T-helper 17 cell (primary cell): ENCODE measurements at regions not wholly inside any gene's neighbourhood (a gene's known extent, or its start where the extent isn't known, plus 50 kb on each side); places are given as distances from the start of the nearest gene placed in this dataset.
"Not testable (repeated sequence)": the region's sequence is repeated elsewhere in the genome, so short reads cannot be mapped to it uniquely, and the experiment has no call there.

Experiments used
- ATAC-seq: fragments of 150-1000 bp; cut with Tn5 transposase; 2 replicates; pipeline ENCODE4 v1.10.0; 2021; ENCODE audit warnings: mild to moderate bottlenecking, moderate library complexity
- DNase-seq, 3 donors: peaks; one replicate each; pipeline versions ENCODE4 v3.0.0 to v3.0.0-alpha.2; 2020 to 2021
- H3K9me3 ChIP-seq: one replicate; pipeline ENCODE4 v1.7.0; 2013; ENCODE audit warnings: low read length, mild to moderate bottlenecking; ENCODE audit not compliant: control insufficient read depth, poor library complexity, severe bottlenecking
- H3K27ac Mint-ChIP-seq: one replicate; pipeline ENCODE4 v1.8.0; 2022; ENCODE audit warnings: mild to moderate bottlenecking, moderate library complexity, mixed read lengths
- H3K27me3 Mint-ChIP-seq: one replicate; pipeline ENCODE4 v1.8.0; 2022; ENCODE audit warnings: mixed read lengths
- H3K36me3 Mint-ChIP-seq: one replicate; pipeline ENCODE4 v1.8.0; 2022; ENCODE audit warnings: low read depth, mixed read lengths
- H3K4me1 Mint-ChIP-seq: one replicate; pipeline ENCODE4 v1.8.0; 2022; ENCODE audit warnings: mild to moderate bottlenecking, mixed read lengths
- H3K4me3 Mint-ChIP-seq: one replicate; pipeline ENCODE4 v1.8.0; 2022; ENCODE audit warnings: mild to moderate bottlenecking, moderate library complexity, mixed read lengths

DNA sequence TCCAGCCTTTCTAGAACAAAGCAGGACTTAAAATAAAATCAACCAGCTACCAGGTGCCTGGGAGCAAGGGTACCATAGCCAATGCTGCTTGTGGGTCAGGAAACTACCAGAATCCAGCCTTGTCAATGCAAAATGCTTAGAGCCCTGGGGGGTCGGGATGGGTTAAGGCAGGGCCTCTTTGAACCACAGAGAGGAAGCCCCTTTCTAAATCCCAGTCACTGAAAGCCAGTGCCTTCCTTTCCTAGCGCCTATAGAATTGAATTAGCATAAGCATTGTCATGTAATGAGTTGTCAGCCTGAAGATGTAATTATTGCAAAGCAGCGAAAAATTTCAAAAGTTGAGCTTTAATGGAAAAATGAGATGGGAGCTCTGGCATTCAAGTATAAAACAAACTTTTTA is 176.6 kb upstream of the DAB1 start:
- H3K9me3 ChIP-seq = no peaks in the 10 kb centered on the region
- DNase-seq (no peak), ATAC-seq (no peak)
- Mint-ChIP-seq H3K4me1 (no peaks in the 10 kb centered on the region), H3K4me3 (no peak overlapping the region), H3K36me3 (peaks cover 2% of the 10 kb centered on the region), H3K27ac (no peak overlapping the region), H3K27me3 (peaks cover 42% of the 10 kb centered on the region)

- Mint-ChIP-seq H3K27me3 (peaks cover 42% of the 10 kb centered on the region), H3K4me1 (no peaks in the 10 kb centered on the region), H3K4me3 (no peak overlapping the region), H3K36me3 (peaks cover 2% of the 10 kb centered on the region), H3K27ac (no peak overlapping the region)
- DNase-seq = no peak
- ATAC-seq = no peak
- H3K9me3 ChIP-seq = no peaks in the 10 kb centered on the region
Observed at GRCh38 chr1:57599236-57599994, 175.6 kb upstream of the DAB1 start.

DNA sequence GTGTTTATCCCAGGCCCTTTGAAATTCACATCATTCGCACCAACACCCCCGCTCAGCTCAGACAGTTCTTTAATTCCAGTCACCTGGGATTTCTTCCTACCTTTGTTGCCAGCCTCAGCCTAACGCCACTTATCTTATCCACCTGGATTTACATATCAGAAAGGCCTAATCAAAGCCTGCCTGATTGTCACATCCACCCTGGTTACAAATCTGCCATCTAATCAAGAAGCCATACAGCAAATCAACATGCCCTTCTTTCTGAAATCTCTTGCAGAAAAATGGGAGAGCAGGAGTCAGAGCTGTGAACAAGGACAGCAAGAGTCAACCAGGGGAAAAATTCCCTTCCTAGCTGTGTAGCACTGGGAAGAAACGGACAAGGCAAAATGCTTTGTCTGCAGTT is 173.2 kb upstream of the DAB1 start:
- DNase-seq (no peak), ATAC-seq (no peak)
- Mint-ChIP-seq H3K27me3 (peaks cover 32% of the 10 kb centered on the region), H3K27ac (no peak overlapping the region), H3K4me3 (no peak overlapping the region), H3K4me1 (no peaks in the 10 kb centered on the region), H3K36me3 (peaks cover 2% of the 10 kb centered on the region)
- no peaks in the 10 kb centered on the region for H3K9me3 ChIP-seq

DNA sequence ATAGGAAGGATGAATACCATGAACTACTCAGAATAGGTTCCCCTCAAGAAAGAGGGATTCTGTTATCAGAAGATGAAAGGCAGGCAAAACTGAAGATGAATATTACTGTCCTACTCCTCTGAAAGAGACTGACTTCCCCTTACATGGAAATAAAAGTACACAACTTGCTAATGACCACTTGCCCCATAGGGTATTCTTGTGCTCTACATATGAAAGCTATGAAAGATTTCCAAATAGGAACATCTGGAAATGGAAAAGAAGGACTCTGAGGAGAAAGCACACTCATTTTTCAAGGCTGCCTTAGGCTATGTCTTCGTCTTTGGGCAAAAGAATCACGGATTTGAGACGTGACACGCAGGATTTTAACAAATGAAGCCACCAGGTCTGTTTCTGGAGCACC is 170.1 kb upstream of the DAB1 start:
- ATAC-seq (no peak), DNase-seq (no peak)
- H3K4me1 Mint-ChIP-seq = no peaks in the 10 kb centered on the region
- no peak overlapping the region for H3K27ac Mint-ChIP-seq
- no peaks in the 10 kb centered on the region for H3K9me3 ChIP-seq
- H3K27me3 Mint-ChIP-seq = peaks cover 17% of the 10 kb centered on the region
- peaks cover 2% of the 10 kb centered on the region for H3K36me3 Mint-ChIP-seq
- no peak overlapping the region for H3K4me3 Mint-ChIP-seq

DNA sequence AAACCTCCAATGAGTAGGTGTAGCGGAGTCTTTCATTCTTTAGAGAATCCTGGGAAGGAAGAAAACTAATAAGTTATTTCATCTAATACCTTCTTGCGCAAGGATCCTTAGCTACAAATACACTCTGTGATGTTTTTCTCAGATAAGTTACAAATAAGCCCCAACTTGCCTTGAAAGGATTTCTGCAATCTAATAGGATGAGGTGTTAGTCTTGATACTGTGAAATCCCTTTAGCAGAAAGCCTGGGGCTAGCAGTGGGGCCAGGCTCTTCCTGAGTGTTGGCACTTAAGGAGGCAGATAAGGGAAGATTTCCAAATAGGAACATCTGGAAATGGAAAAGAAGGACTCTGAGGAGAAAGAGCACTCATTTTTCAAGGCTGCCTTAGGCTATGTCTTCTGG is 168.0 kb upstream of the DAB1 start:
- no peak overlapping the region for H3K27ac Mint-ChIP-seq
- H3K27me3 Mint-ChIP-seq = peaks cover 12% of the 10 kb centered on the region

DNA sequence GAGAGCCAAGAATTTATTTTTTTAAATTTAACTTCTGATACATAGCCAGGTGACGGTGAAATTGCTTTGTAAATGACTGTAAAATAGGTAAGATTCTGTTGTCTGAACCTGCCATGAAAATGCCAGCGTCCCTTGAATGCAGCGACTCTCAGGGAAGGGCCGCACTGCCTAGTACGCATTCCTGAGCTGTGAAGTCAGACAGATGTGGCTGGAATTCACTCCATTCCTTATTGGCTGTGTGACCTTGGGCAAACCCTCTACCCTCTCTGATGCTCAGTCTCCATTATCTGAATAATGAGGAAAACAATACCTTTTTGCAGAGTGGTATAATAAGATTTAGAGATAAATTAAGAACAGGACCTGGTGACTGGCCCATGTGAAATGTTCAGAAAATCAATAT is 167.1 kb upstream of the DAB1 start:
- H3K9me3 ChIP-seq = no peaks in the 10 kb centered on the region
- DNase-seq (no peak), ATAC-seq (no peak)
- peaks cover 2% of the 10 kb centered on the region for H3K36me3 Mint-ChIP-seq
- no peaks in the 10 kb centered on the region for H3K4me1 Mint-ChIP-seq
- no peak overlapping the region for H3K27ac Mint-ChIP-seq
- H3K27me3 Mint-ChIP-seq = peaks cover 7% of the 10 kb centered on the region
- no peak overlapping the region for H3K4me3 Mint-ChIP-seq

More for the DNA sequence above, 168.0 kb upstream of the DAB1 start:
- ATAC-seq = no peak
- peaks cover 2% of the 10 kb centered on the region for H3K36me3 Mint-ChIP-seq
- H3K9me3 ChIP-seq = no peaks in the 10 kb centered on the region
- H3K4me3 Mint-ChIP-seq = no peak overlapping the region
- H3K4me1 Mint-ChIP-seq = no peaks in the 10 kb centered on the region
- DNase-seq = no peak

DNA sequence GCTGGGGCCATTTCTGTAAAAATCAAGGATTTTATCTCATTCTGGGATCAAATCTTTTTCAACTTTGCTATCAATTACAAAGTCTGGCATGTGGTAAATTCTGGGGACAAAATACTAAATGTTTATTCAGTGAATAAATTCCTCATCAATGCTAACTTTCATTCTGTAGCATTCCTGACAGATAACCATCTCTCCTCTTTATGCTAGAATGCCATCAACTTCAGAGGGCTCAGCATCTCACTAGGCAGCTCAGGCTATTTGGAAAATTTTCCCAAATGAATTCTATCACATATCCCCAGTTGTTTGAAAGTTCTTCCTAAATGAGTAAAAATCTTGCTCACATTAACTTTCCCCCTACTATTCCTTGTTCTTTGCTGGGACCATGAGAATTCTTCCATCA is 163.0 kb upstream of the DAB1 start:
- Mint-ChIP-seq H3K4me3 (no peak overlapping the region), H3K36me3 (no peaks in the 10 kb centered on the region), H3K27me3 (peaks cover 11% of the 10 kb centered on the region), H3K27ac (no peak overlapping the region), H3K4me1 (no peaks in the 10 kb centered on the region)
- no peaks in the 10 kb centered on the region for H3K9me3 ChIP-seq
- DNase-seq (no peak), ATAC-seq (no peak)

GRCh38 chr1:57578680-57579079 is 154.8 kb upstream of the DAB1 start:
- H3K36me3 Mint-ChIP-seq = no peaks in the 10 kb centered on the region

GRCh38 chr1:57578099-57578498 is 154.2 kb upstream of the DAB1 start:
- H3K9me3 ChIP-seq = no peaks in the 10 kb centered on the region
- Mint-ChIP-seq H3K4me3 (no peak overlapping the region), H3K4me1 (no peaks in the 10 kb centered on the region), H3K27ac (no peak overlapping the region), H3K27me3 (peaks cover 6% of the 10 kb centered on the region), H3K36me3 (no peaks in the 10 kb centered on the region)
- DNase-seq (no peak), ATAC-seq (no peak)

More at GRCh38 chr1:57578680-57579079, 154.8 kb upstream of the DAB1 start:
- Mint-ChIP-seq H3K4me1 (no peaks in the 10 kb centered on the region), H3K27ac (no peak overlapping the region), H3K4me3 (no peak overlapping the region), H3K27me3 (peaks cover 6% of the 10 kb centered on the region)
- DNase-seq = no peak
- no peak for ATAC-seq
- H3K9me3 ChIP-seq = no peaks in the 10 kb centered on the region

GRCh38 chr1:57576756-57577155 is 152.9 kb upstream of the DAB1 start:
- DNase-seq = no peak
- Mint-ChIP-seq H3K27ac (no peak overlapping the region), H3K4me3 (no peak overlapping the region), H3K27me3 (peaks cover 6% of the 10 kb centered on the region), H3K36me3 (no peaks in the 10 kb centered on the region), H3K4me1 (no peaks in the 10 kb centered on the region)
- no peak for ATAC-seq
- no peaks in the 10 kb centered on the region for H3K9me3 ChIP-seq

- ATAC-seq (no peak), DNase-seq (no peak)
- no peaks in the 10 kb centered on the region for H3K9me3 ChIP-seq
- Mint-ChIP-seq H3K4me1 (no peaks in the 10 kb centered on the region), H3K27me3 (peaks cover 6% of the 10 kb centered on the region), H3K27ac (no peak overlapping the region), H3K36me3 (no peaks in the 10 kb centered on the region), H3K4me3 (no peak overlapping the region)
Observed at GRCh38 chr1:57572016-57572415, 148.2 kb upstream of the DAB1 start.

GRCh38 chr1:57558066-57558465 is 134.2 kb upstream of the DAB1 start:
- H3K27ac Mint-ChIP-seq, H3K9me3 ChIP-seq, H3K4me3 Mint-ChIP-seq, ATAC-seq, DNase-seq, H3K4me1 Mint-ChIP-seq, H3K36me3 Mint-ChIP-seq: not testable (repeated sequence)
- H3K27me3 Mint-ChIP-seq = peaks cover 15% of the 10 kb centered on the region

GRCh38 chr1:57553666-57554065 is 129.8 kb upstream of the DAB1 start:
- ATAC-seq (no peak), DNase-seq (no peak)
- Mint-ChIP-seq H3K4me1 (no peaks in the 10 kb centered on the region), H3K36me3 (no peaks in the 10 kb centered on the region), H3K27me3 (peaks cover 16% of the 10 kb centered on the region), H3K27ac (no peak overlapping the region), H3K4me3 (no peak overlapping the region)
- H3K9me3 ChIP-seq = peaks cover 3% of the 10 kb centered on the region

GRCh38 chr1:57551476-57551875 is 127.6 kb upstream of the DAB1 start:
- Mint-ChIP-seq H3K27me3 (peaks cover 7% of the 10 kb centered on the region), H3K27ac (no peak overlapping the region), H3K4me3 (no peak overlapping the region), H3K36me3 (no peaks in the 10 kb centered on the region), H3K4me1 (no peaks in the 10 kb centered on the region)
- no peak for DNase-seq
- no peak for ATAC-seq
- H3K9me3 ChIP-seq = peaks cover 3% of the 10 kb centered on the region
